ENCODE measurements at regions not wholly inside any gene's neighbourhood (a gene's known extent, or its start where the extent isn't known, plus 50 kb on each side); places are given as distances from the start of the nearest gene placed in this dataset.

- no peaks in the 10 kb centered on the region for H3K36me3 ChIP-seq (ENCODE audit: insufficient read depth, low read depth, low read length)
- H3K4me3 ChIP-seq (ENCODE audit: low read length), result no peak overlapping the region
- no peak overlapping the region for H3K9ac ChIP-seq (ENCODE audit: low read depth, low read length)
- no peaks in the 10 kb centered on the region for H3K27me3 ChIP-seq (ENCODE audit: insufficient read depth, low read length)
- no peaks in the 10 kb centered on the region for H3K4me1 ChIP-seq (ENCODE audit: insufficient read depth, low read length)
- no peak overlapping the region for H3K27ac ChIP-seq (ENCODE audit: low read length)
- H3K9me3 ChIP-seq (ENCODE audit: insufficient read depth, low read depth, low read length), result no peaks in the 10 kb centered on the region
Observed at GRCh38 chr4:74656596-74656995, 137.7 kb downstream of the BTC start.

GRCh38 chr4:74658116-74658515, 136.2 kb downstream of the BTC start:
- Histone ChIP-seq H3K27ac (ENCODE audit: low read length) (no peak overlapping the region), H3K27me3 (ENCODE audit: insufficient read depth, low read length) (no peaks in the 10 kb centered on the region), H3K4me3 (ENCODE audit: low read length) (no peak overlapping the region), H3K4me1 (ENCODE audit: insufficient read depth, low read length) (peaks cover 3% of the 10 kb centered on the region; the same call in 1 of the 2 replicates), H3K9ac (ENCODE audit: low read depth, low read length) (no peak overlapping the region), H3K36me3 (ENCODE audit: insufficient read depth, low read depth, low read length) (no peaks in the 10 kb centered on the region), H3K9me3 (ENCODE audit: insufficient read depth, low read depth, low read length) (no peaks in the 10 kb centered on the region)

GRCh38 chr4:74659576-74660411, 134.5 kb downstream of the BTC start:
- H3K4me1 ChIP-seq (ENCODE audit: insufficient read depth, low read length), result peaks cover 18% of the 10 kb centered on the region; the same call in 1 of the 2 replicates

GRCh38 chr4:74660866-74661265, 133.5 kb downstream of the BTC start:
- no peaks in the 10 kb centered on the region for H3K27me3 ChIP-seq (ENCODE audit: insufficient read depth, low read length)
- H3K4me3 ChIP-seq (ENCODE audit: low read length), result no peak overlapping the region
- no peak overlapping the region for H3K27ac ChIP-seq (ENCODE audit: low read length)
- H3K36me3 ChIP-seq (ENCODE audit: insufficient read depth, low read depth, low read length), result no peaks in the 10 kb centered on the region
- H3K4me1 ChIP-seq (ENCODE audit: insufficient read depth, low read length), result peaks cover 18% of the 10 kb centered on the region; the same call in 1 of the 2 replicates
- no peaks in the 10 kb centered on the region for H3K9me3 ChIP-seq (ENCODE audit: insufficient read depth, low read depth, low read length)
- no peak overlapping the region for H3K9ac ChIP-seq (ENCODE audit: low read depth, low read length)

More at GRCh38 chr4:74659576-74660411, 134.5 kb downstream of the BTC start:
- Histone ChIP-seq H3K27ac (ENCODE audit: low read length) (no peak overlapping the region), H3K27me3 (ENCODE audit: insufficient read depth, low read length) (no peaks in the 10 kb centered on the region), H3K4me3 (ENCODE audit: low read length) (no peak overlapping the region), H3K9ac (ENCODE audit: low read depth, low read length) (no peak overlapping the region), H3K36me3 (ENCODE audit: insufficient read depth, low read depth, low read length) (no peaks in the 10 kb centered on the region), H3K9me3 (ENCODE audit: insufficient read depth, low read depth, low read length) (no peaks in the 10 kb centered on the region)

- H3K9me3 ChIP-seq (ENCODE audit: insufficient read depth, low read depth, low read length), result no peaks in the 10 kb centered on the region
- H3K4me3 ChIP-seq (ENCODE audit: low read length), result no peak overlapping the region
- H3K9ac ChIP-seq (ENCODE audit: low read depth, low read length), result no peak overlapping the region
- H3K36me3 ChIP-seq (ENCODE audit: insufficient read depth, low read depth, low read length), result no peaks in the 10 kb centered on the region
- no peak overlapping the region for H3K27ac ChIP-seq (ENCODE audit: low read length)
- no peaks in the 10 kb centered on the region for H3K27me3 ChIP-seq (ENCODE audit: insufficient read depth, low read length)
- peaks cover 18% of the 10 kb centered on the region; the same call in 1 of the 2 replicates for H3K4me1 ChIP-seq (ENCODE audit: insufficient read depth, low read length)
Observed at GRCh38 chr4:74661427-74662201, 132.7 kb downstream of the BTC start.

GRCh38 chr4:74663631-74664030, 130.7 kb downstream of the BTC start:
- Histone ChIP-seq H3K36me3 (ENCODE audit: insufficient read depth, low read depth, low read length) (no peaks in the 10 kb centered on the region), H3K27me3 (ENCODE audit: insufficient read depth, low read length) (no peaks in the 10 kb centered on the region), H3K4me3 (ENCODE audit: low read length) (peak overlapping the region; percentile 39), H3K4me1 (ENCODE audit: insufficient read depth, low read length) (peaks cover 28% of the 10 kb centered on the region; the same call in 1 of the 2 replicates), H3K27ac (ENCODE audit: low read length) (no peak overlapping the region), H3K9ac (ENCODE audit: low read depth, low read length) (no peak overlapping the region), H3K9me3 (ENCODE audit: insufficient read depth, low read depth, low read length) (no peaks in the 10 kb centered on the region)

GRCh38 chr4:74665346-74665745, 129.0 kb downstream of the BTC start:
- Histone ChIP-seq H3K4me3 (ENCODE audit: low read length) (no peak overlapping the region), H3K27ac (ENCODE audit: low read length) (no peak overlapping the region), H3K27me3 (ENCODE audit: insufficient read depth, low read length) (no peaks in the 10 kb centered on the region), H3K9me3 (ENCODE audit: insufficient read depth, low read depth, low read length) (no peaks in the 10 kb centered on the region), H3K36me3 (ENCODE audit: insufficient read depth, low read depth, low read length) (no peaks in the 10 kb centered on the region), H3K9ac (ENCODE audit: low read depth, low read length) (no peak overlapping the region), H3K4me1 (ENCODE audit: insufficient read depth, low read length) (peaks cover 33% of the 10 kb centered on the region; the same call in 1 of the 2 replicates)

- no peaks in the 10 kb centered on the region for H3K36me3 ChIP-seq (ENCODE audit: insufficient read depth, low read depth, low read length)
- no peaks in the 10 kb centered on the region for H3K9me3 ChIP-seq (ENCODE audit: insufficient read depth, low read depth, low read length)
- no peak overlapping the region for H3K27ac ChIP-seq (ENCODE audit: low read length)
- H3K9ac ChIP-seq (ENCODE audit: low read depth, low read length), result no peak overlapping the region
- H3K4me1 ChIP-seq (ENCODE audit: insufficient read depth, low read length), result peaks cover 35% of the 10 kb centered on the region; the same call in 1 of the 2 replicates
- no peaks in the 10 kb centered on the region for H3K27me3 ChIP-seq (ENCODE audit: insufficient read depth, low read length)
- H3K4me3 ChIP-seq (ENCODE audit: low read length), result no peak overlapping the region
Observed at GRCh38 chr4:74665876-74666275, 128.4 kb downstream of the BTC start.

GRCh38 chr4:74667438-74667837, 126.9 kb downstream of the BTC start:
- Histone ChIP-seq H3K4me3 (ENCODE audit: low read length) (no peak overlapping the region), H3K9me3 (ENCODE audit: insufficient read depth, low read depth, low read length) (no peaks in the 10 kb centered on the region), H3K27me3 (ENCODE audit: insufficient read depth, low read length) (no peaks in the 10 kb centered on the region), H3K27ac (ENCODE audit: low read length) (no peak overlapping the region), H3K9ac (ENCODE audit: low read depth, low read length) (no peak overlapping the region), H3K4me1 (ENCODE audit: insufficient read depth, low read length) (peaks cover 36% of the 10 kb centered on the region; the same call in 1 of the 2 replicates), H3K36me3 (ENCODE audit: insufficient read depth, low read depth, low read length) (no peaks in the 10 kb centered on the region)

GRCh38 chr4:74667944-74668343, 126.4 kb downstream of the BTC start:
- Histone ChIP-seq H3K27me3 (ENCODE audit: insufficient read depth, low read length) (no peaks in the 10 kb centered on the region), H3K9me3 (ENCODE audit: insufficient read depth, low read depth, low read length) (no peaks in the 10 kb centered on the region), H3K4me3 (ENCODE audit: low read length) (no peak overlapping the region), H3K27ac (ENCODE audit: low read length) (no peak overlapping the region), H3K9ac (ENCODE audit: low read depth, low read length) (no peak overlapping the region; the same call in 1 of the 2 replicates), H3K4me1 (ENCODE audit: insufficient read depth, low read length) (peaks cover 35% of the 10 kb centered on the region; the same call in 1 of the 2 replicates), H3K36me3 (ENCODE audit: insufficient read depth, low read depth, low read length) (no peaks in the 10 kb centered on the region)

- Histone ChIP-seq H3K9ac (ENCODE audit: low read depth, low read length) (no peak overlapping the region), H3K9me3 (ENCODE audit: insufficient read depth, low read depth, low read length) (no peaks in the 10 kb centered on the region), H3K36me3 (ENCODE audit: insufficient read depth, low read depth, low read length) (no peaks in the 10 kb centered on the region), H3K4me1 (ENCODE audit: insufficient read depth, low read length) (peaks cover 19% of the 10 kb centered on the region; the same call in 1 of the 2 replicates), H3K27ac (ENCODE audit: low read length) (no peak overlapping the region), H3K27me3 (ENCODE audit: insufficient read depth, low read length) (no peaks in the 10 kb centered on the region), H3K4me3 (ENCODE audit: low read length) (no peak overlapping the region)
Observed at GRCh38 chr4:74669702-74670101, 124.6 kb downstream of the BTC start.
